GM18519 (cell line): ENCODE measurements at regions not wholly inside any gene's neighbourhood (a gene's known extent, or its start where the extent isn't known, plus 50 kb on each side); places are given as distances from the start of the nearest gene placed in this dataset.

Experiments used
- ATAC-seq: cut with Tn5 transposase; IDR thresholded peaks from one replicate; pipeline ENCODE4 v1.9.1; 2021; ENCODE audit warnings: mild to moderate bottlenecking, moderate library complexity; ENCODE audit not compliant: unreplicated experiment, low FRiP score

- no peak for ATAC-seq
Observed at GRCh38 chr4:167469436-167469835, 235.1 kb upstream of the SPOCK3 start.

- no peak for ATAC-seq
Observed at GRCh38 chr4:167475951-167476350, 241.7 kb upstream of the SPOCK3 start.

- no peak for ATAC-seq
Observed at GRCh38 chr4:167492007-167492406, 257.7 kb upstream of the SPOCK3 start.

GRCh38 chr4:167509551-167509950 lies 275.3 kb upstream of the SPOCK3 start:
- ATAC-seq = no peak

- ATAC-seq = no peak
Observed at GRCh38 chr4:167524091-167524490, 289.8 kb upstream of the SPOCK3 start.

GRCh38 chr4:167537761-167538160 lies 303.5 kb upstream of the SPOCK3 start:
- ATAC-seq = no peak

- ATAC-seq = no peak
Observed at GRCh38 chr4:167541286-167541685, 307.0 kb upstream of the SPOCK3 start.

- ATAC-seq = no peak
Observed at GRCh38 chr4:167544391-167544790, 310.1 kb upstream of the SPOCK3 start.

GRCh38 chr4:167550021-167550420 lies 315.7 kb upstream of the SPOCK3 start:
- ATAC-seq = no peak

- no peak for ATAC-seq
Observed at GRCh38 chr4:167555338-167556022, 321.2 kb upstream of the SPOCK3 start.

- no peak for ATAC-seq
Observed at GRCh38 chr4:167578906-167579305, 344.6 kb upstream of the SPOCK3 start.

GRCh38 chr4:167581449-167581965 lies 347.2 kb upstream of the SPOCK3 start:
- no peak for ATAC-seq

GRCh38 chr4:167587361-167587760 lies 353.1 kb upstream of the SPOCK3 start:
- no peak for ATAC-seq

GRCh38 chr4:167595898-167596297 lies 361.6 kb upstream of the SPOCK3 start:
- no peak for ATAC-seq

- no peak for ATAC-seq
Observed at GRCh38 chr4:167602157-167602556, 367.9 kb upstream of the SPOCK3 start.

- no peak for ATAC-seq
Observed at GRCh38 chr4:167606551-167606950, 372.3 kb upstream of the SPOCK3 start.

- no peak for ATAC-seq
Observed at GRCh38 chr4:167613381-167613780, 379.1 kb upstream of the SPOCK3 start.

GRCh38 chr4:167614866-167615265 lies 380.6 kb upstream of the SPOCK3 start:
- no peak for ATAC-seq

- ATAC-seq = no peak
Observed at GRCh38 chr4:167616476-167616875, 382.2 kb upstream of the SPOCK3 start.

- peak; percentile 98 for ATAC-seq
Observed at GRCh38 chr4:167622481-167623240, 388.4 kb upstream of the SPOCK3 start.

- no peak for ATAC-seq
Observed at GRCh38 chr4:167623241-167623572, 388.9 kb upstream of the SPOCK3 start.

GRCh38 chr4:167629272-167629671 lies 395.0 kb upstream of the SPOCK3 start:
- no peak for ATAC-seq
